Transverse colon (tissue), 4 donors: ENCODE measurements at regions not wholly inside any gene's neighbourhood (a gene's known extent, or its start where the extent isn't known, plus 50 kb on each side); places are given as distances from the start of the nearest gene placed in this dataset.

Experiments used
- DNase-seq: peaks from one replicate; pipeline ENCODE4 v3.0.0-alpha.2; 2019
- H3K27ac ChIP-seq, 4 donors: fragments of 200-600 bp; sonication (generic); 2 replicates each; pipeline ENCODE4 v1.5.1; 2016 to 2018; ENCODE audit warnings: inconsistent platforms in 4 of 4
- H3K27me3 ChIP-seq: fragments of 200-600 bp; sonication (generic); 2 replicates; pipeline ENCODE4 v1.5.1; 2017; ENCODE audit warnings: inconsistent platforms
- H3K36me3 ChIP-seq, 4 donors: fragments of 200-600 bp; sonication (generic); 2 replicates each; pipeline ENCODE4 v1.5.1; 2017 to 2019; ENCODE audit warnings: inconsistent platforms in 4 of 4
- H3K4me1 ChIP-seq, 4 donors: fragments of 200-600 bp; sonication (generic); 2 replicates each; pipeline ENCODE4 v1.5.1; 2017 to 2020; ENCODE audit warnings: inconsistent platforms in 4 of 4
- H3K4me3 ChIP-seq, 4 donors: fragments of 200-600 bp; sonication (generic); 1 replicate in 1 of 4; 2 replicates in 3 of 4; pipeline versions ENCODE4 v1.5.1 to v1.6.1; 2017 to 2019; ENCODE audit warnings: inconsistent platforms in 4 of 4
- H3K9me3 ChIP-seq, 2 donors: fragments of 200-600 bp; sonication (generic); 2 replicates each; pipeline ENCODE4 v1.5.1; 2017 to 2019; ENCODE audit warnings: inconsistent platforms in 2 of 2
- EP300 ChIP-seq: sonication (generic); formaldehyde crosslinking; IDR thresholded peaks from one replicate; pipeline ENCODE4 v1.6.1; 2017; ENCODE audit warnings: antibody characterized with exemption, low read depth
- POLR2A ChIP-seq: fragments of 450-650 bp; IDR thresholded peaks from one replicate; pipeline ENCODE4 v1.6.1; 2016; ENCODE audit warnings: antibody characterized with exemption, mild to moderate bottlenecking, moderate library complexity
- POLR2AphosphoS5 ChIP-seq, 3 donors: sonication (generic); formaldehyde crosslinking; IDR thresholded peaks; one replicate each; pipeline ENCODE4 v1.6.1; 2016; ENCODE audit warnings: antibody characterized with exemption in 3 of 3
- WGBS, 2 donors: methylation state at CpG; one replicate each; pipeline ENCODE4 v1.1.5; 2018; ENCODE audit warnings: low coverage in 1 of 2; 5-methylcytosine and 5-hydroxymethylcytosine counted together
- in situ Hi-C, 4 donors: fragments of 200-750 bp; cut with MboI; loops; one replicate each; pipeline versions ENCODE4 v1.15.0 to v1.15.1; 2017; ENCODE audit warnings: low sequenced_read_pairs in 3 of 4, low pct_ligation_motif_present in 1 of 4, low pct_unique_long_range_greater_than_20kb in 1 of 4
- intact Hi-C: fragments of 100-400 bp; cut with DNase I; formaldehyde crosslinking; loops from one replicate; pipeline ENCODE4 v1.15.1; 2023; ENCODE audit warnings: low total_unique reads
- TF ChIP-seq, protein P1 (sequence below), 5 experiments: fragments of 200-600 bp in 3 of 5; fragments of 450-650 bp in 2 of 5; sonication (generic) in 3 of 5; IDR thresholded peaks; 1 replicate in 2 of 5; 2 replicates in 3 of 5; pipeline ENCODE4 v1.5.1; 2016 to 2017; ENCODE audit warnings: antibody characterized with exemption in 5 of 5, inconsistent platforms in 3 of 5, mild to moderate bottlenecking in 2 of 5, moderate library complexity in 1 of 5

DNA sequence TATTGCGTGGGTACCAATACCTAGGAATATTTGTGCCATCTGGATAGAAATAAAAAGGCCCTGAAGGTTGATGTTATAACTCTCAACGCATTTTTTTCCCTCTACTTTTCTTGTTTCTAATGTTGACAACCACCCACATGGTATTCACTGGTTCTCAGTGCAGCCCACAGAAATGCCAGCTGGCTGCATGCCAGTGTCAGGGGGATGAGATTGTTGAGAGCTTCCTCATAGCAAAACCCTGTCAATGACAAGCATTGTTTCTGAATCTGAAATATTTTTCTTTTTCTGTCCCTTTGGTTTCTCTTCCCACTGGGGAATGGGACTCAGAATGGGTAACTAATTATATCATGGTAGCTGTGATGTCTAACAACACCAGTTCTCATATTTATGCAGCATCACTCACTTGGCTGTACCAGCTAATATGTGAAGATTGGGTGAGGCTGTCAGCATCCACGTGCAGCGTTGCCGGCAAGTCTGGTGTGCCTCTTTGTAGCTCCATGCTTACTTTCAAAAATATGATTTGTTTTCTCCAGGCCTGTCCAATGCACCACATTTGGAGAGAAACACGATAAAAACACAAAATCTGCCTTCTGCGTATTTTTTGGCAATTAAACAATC lies 284.6 kb downstream of the PTBP2 start:
- no peaks in the 10 kb centered on the region for H3K27me3 ChIP-seq
- H3K36me3 ChIP-seq, result no peaks in the 10 kb centered on the region
- no peak overlapping the region for H3K4me3 ChIP-seq
- TF ChIP-seq POLR2A, result no peak
- TF ChIP-seq POLR2AphosphoS5 (IDR thresholded peaks at IDR 0.05), result no peak
- TF ChIP-seq, protein P1, sequence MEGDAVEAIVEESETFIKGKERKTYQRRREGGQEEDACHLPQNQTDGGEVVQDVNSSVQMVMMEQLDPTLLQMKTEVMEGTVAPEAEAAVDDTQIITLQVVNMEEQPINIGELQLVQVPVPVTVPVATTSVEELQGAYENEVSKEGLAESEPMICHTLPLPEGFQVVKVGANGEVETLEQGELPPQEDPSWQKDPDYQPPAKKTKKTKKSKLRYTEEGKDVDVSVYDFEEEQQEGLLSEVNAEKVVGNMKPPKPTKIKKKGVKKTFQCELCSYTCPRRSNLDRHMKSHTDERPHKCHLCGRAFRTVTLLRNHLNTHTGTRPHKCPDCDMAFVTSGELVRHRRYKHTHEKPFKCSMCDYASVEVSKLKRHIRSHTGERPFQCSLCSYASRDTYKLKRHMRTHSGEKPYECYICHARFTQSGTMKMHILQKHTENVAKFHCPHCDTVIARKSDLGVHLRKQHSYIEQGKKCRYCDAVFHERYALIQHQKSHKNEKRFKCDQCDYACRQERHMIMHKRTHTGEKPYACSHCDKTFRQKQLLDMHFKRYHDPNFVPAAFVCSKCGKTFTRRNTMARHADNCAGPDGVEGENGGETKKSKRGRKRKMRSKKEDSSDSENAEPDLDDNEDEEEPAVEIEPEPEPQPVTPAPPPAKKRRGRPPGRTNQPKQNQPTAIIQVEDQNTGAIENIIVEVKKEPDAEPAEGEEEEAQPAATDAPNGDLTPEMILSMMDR (IDR thresholded peaks at IDR 0.05), result no peak
- no peak for TF ChIP-seq EP300
- H3K9me3 ChIP-seq, result no peaks in the 10 kb centered on the region
- no peaks in the 10 kb centered on the region for H3K4me1 ChIP-seq
- DNase-seq, result no peak
- intact Hi-C loops (no loop called here), in situ Hi-C loops (no loop called here)
- WGBS, 2 donors, result 76 to 81% methylated on average over 7 of the region's 7 CpGs
- H3K27ac ChIP-seq, result no peak overlapping the region

DNA sequence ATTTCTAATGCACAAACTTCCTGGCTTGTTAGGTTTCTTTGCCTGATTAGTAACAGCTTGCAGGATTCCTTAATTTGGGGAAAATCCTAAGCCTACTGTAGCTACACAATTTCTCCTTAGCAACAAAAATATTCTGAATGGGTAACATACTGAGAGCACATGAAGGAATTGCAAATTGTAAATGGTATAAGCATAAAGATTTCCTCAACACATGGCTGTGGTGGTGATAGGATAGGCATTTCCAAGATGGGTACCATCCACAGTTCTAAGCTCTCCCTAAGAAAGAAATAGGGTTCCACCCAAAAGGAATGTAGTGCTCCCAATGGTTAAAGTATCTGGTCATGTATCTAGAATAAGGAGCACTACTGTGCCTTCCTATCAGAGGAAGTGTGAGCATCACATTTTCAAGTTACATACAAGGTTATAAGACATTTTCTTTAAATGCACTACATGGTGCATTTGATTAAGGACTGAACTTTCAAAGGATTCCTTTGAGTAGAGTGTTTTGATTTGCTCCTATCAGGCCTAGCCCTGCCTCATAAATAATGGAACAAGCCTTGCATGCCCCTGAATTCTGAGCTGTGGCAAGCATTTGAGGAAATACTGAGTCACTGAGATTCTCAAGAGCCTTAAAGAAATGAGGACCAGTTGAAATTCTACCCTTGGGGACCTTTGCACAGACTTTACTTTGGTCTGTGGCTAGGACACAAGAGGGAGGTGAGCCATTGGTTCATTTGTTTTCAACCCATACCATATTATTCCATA lies 286.4 kb downstream of the PTBP2 start:
- in situ Hi-C loops (no loop called here), intact Hi-C loops (no loop called here)
- DNase-seq, result no peak
- Histone ChIP-seq H3K4me1 (no peaks in the 10 kb centered on the region), H3K4me3 (no peak overlapping the region), H3K36me3 (no peaks in the 10 kb centered on the region), H3K27ac (no peak overlapping the region), H3K9me3 (no peaks in the 10 kb centered on the region), H3K27me3 (no peaks in the 10 kb centered on the region)
- TF ChIP-seq POLR2A (no peak), POLR2AphosphoS5 (IDR thresholded peaks at IDR 0.05) (no peak), EP300 (no peak)
- TF ChIP-seq, protein P1 (IDR thresholded peaks at IDR 0.05), result no peak

DNA sequence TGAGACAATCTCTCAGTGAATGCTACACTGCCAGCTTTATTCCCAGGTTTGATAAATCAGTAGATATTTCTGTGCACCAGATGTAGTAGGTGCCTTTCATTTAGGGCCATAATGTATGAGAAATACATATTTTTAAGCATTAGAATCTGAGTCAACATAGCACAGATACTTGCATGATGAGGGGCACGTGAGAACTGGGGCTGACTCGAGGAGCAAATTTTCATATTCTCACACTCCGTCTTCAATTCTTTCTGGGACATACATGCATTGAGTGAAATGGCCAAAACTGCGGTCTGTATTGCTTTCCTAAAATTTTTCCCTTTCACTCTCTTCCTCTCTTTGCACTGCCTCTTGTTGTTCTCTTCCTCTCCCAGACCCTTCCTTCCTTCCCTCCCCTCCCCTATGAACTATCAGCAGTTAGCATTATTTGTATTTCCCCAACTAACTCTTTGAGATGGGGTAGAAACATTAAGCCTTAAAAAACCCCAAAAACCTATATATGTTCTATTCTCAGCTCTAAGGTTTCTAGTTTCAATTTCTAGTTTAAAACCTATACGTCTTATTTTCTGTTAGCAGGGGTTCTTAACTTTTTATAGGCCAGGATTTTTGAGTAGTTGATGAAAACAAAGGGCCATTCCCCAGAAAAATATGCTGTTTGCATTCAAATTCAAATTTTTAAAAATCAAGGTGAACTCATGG lies 289.1 kb downstream of the PTBP2 start:
- no peak overlapping the region for H3K4me3 ChIP-seq
- 85 to 91% methylated on average over 3 to 5 of the region's 5 CpGs for WGBS, 2 donors
- H3K27ac ChIP-seq, result no peak overlapping the region
- DNase-seq, result no peak
- H3K27me3 ChIP-seq, result no peaks in the 10 kb centered on the region
- TF ChIP-seq, protein P1 (IDR thresholded peaks at IDR 0.05), result no peak
- TF ChIP-seq POLR2AphosphoS5 (IDR thresholded peaks at IDR 0.05) (no peak), EP300 (no peak), POLR2A (no peak)
- no peaks in the 10 kb centered on the region for H3K4me1 ChIP-seq
- intact Hi-C loops, result no loop called here
- no peaks in the 10 kb centered on the region for H3K9me3 ChIP-seq
- H3K36me3 ChIP-seq, result no peaks in the 10 kb centered on the region
- in situ Hi-C loops, result no loop called here

DNA sequence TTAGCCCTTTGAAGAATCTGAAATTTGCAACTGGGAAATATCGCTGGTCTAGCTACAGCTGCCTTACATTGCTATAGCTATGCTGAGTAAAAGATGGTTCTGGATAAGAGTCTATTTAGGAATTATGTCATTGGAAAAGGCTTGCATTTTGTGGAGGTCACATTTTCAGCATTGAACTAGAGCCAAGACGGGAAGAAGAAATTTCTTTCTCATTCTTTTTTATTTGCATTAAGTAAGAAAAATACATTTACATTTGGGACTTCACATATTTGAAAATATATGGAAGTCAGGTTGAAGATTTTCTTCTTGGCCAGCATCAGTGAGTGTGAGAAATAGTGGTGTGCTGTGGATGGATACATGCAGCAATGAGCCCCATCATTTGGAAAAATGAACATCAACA lies 291.6 kb downstream of the PTBP2 start:
- DNase-seq, result no peak
- H3K4me1 ChIP-seq, result no peaks in the 10 kb centered on the region
- H3K4me3 ChIP-seq, result no peak overlapping the region
- intact Hi-C loops (no loop called here), in situ Hi-C loops (no loop called here)
- no peaks in the 10 kb centered on the region for H3K9me3 ChIP-seq
- H3K36me3 ChIP-seq, result no peaks in the 10 kb centered on the region
- H3K27ac ChIP-seq, result no peak overlapping the region
- no peak for TF ChIP-seq POLR2A
- TF ChIP-seq, protein P1 (IDR thresholded peaks at IDR 0.05), result no peak
- WGBS, 2 donors, result 81 to 83% methylated on average over 2 of the region's 2 CpGs
- H3K27me3 ChIP-seq, result no peaks in the 10 kb centered on the region
